ENCODE measurements at regions not wholly inside any gene's neighbourhood (a gene's known extent, or its start where the extent isn't known, plus 50 kb on each side); places are given as distances from the start of the nearest gene placed in this dataset.

GRCh38 chr21:22231013-22231412 is 1232.8 kb downstream of the NCAM2 start:
- ChIA-PET SMC1A (ENCODE audit: uncharacterized antibody, unreplicated experiment) (no interaction called here), CTCF (no interaction called here), POLR2A (no interaction called here), RAD21 (ENCODE audit: unreplicated experiment) (no interaction called here)
- Histone ChIP-seq H2AFZ (ENCODE audit: control insufficient read depth, low read depth, low read length) (no peak overlapping the region), H3K9me3 (replicated peaks; ENCODE audit: control insufficient read depth, insufficient read depth, low read length) (no peaks in the 10 kb centered on the region; the same call in 2 of the 3 replicates), H3K79me2 (ENCODE audit: control insufficient read depth, insufficient read depth, low read length) (no peaks in the 10 kb centered on the region), H3K4me3 (no peak overlapping the region), H4K20me1 (ENCODE audit: control insufficient read depth, insufficient read depth) (no peaks in the 10 kb centered on the region), H3K27me3 (replicated peaks in 1 of 2; ENCODE audit: control insufficient read depth in 2 of 2, insufficient read depth in 2 of 2, low read length in 1 of 2) (no peaks in the 10 kb centered on the region), H3K4me2 (ENCODE audit: control insufficient read depth, insufficient read depth) (no peak overlapping the region), H3K9ac (ENCODE audit: control insufficient read depth, insufficient read depth, low read length) (no peak overlapping the region), H3K4me1 (ENCODE audit: control insufficient read depth, insufficient read depth, low read length) (no peaks in the 10 kb centered on the region), H3K27ac (ENCODE audit: control insufficient read depth, insufficient read depth) (no peak overlapping the region), H3K36me3 (ENCODE audit: control insufficient read depth in 2 of 2, insufficient read depth in 2 of 2, low read length in 1 of 2) (no peaks in the 10 kb centered on the region)
- in situ Hi-C loops (cut with MboI) (no loop called here), intact Hi-C loops (cut with micrococcal nuclease; ENCODE audit: unreplicated experiment) (no loop called here)
- DNase-seq (ENCODE audit: low read depth, low spot score) = no peak
- no peak for ATAC-seq
- no TSS peak for BruUV-seq (replicated peaks)
- no peak for FAIRE-seq
- WGBS (ENCODE audit: insufficient coverage, insufficient replicate concordance, low lambda C conversion rate, missing lambda C conversion rate) = 3% methylated on average over 2 of the region's 2 CpGs
- no peak for TF ChIP-seq HSF1 (IDR thresholded peaks at IDR 0.05; ENCODE audit: low read depth, low read length)
- no peak for TF ChIP-seq KAT2A (conservative IDR thresholded peaks at IDR 0.05; ENCODE audit: control insufficient read depth, low read depth, low read length)
- TF ChIP-seq SRF (IDR thresholded peaks at IDR 0.05; ENCODE audit: low read depth in 2 of 2, low read length in 2 of 2) = no peak
- TF ChIP-seq EGR1 (IDR thresholded peaks at IDR 0.05; ENCODE audit: borderline replicate concordance in 1 of 2, low read depth in 2 of 2, low read length in 2 of 2) = no peak
- no peak for TF ChIP-seq SIX5 (IDR thresholded peaks at IDR 0.05; ENCODE audit: low read depth, low read length, severe bottlenecking)
- no peak for TF ChIP-seq NR2F1 (conservative IDR thresholded peaks at IDR 0.05)
- TF ChIP-seq EP300 (IDR thresholded peaks at IDR 0.05; ENCODE audit: borderline replicate concordance in 1 of 2, control insufficient read depth in 1 of 2, low read depth in 2 of 2, low read length in 2 of 2) = no peak
- TF ChIP-seq E4F1 (IDR thresholded peaks at IDR 0.05; ENCODE audit: borderline replicate concordance, partially characterized antibody) = no peak
- TF ChIP-seq BMI1 (IDR thresholded peaks at IDR 0.05; ENCODE audit: borderline replicate concordance) = no peak
- TF ChIP-seq YY1 (IDR thresholded peaks at IDR 0.05; ENCODE audit: low read depth, low read length) = no peak
- TF ChIP-seq HCFC1 (IDR thresholded peaks at IDR 0.05; ENCODE audit: low read length) = no peak
- no peak for TF ChIP-seq GATAD2B (conservative IDR thresholded peaks at IDR 0.05; ENCODE audit: low read depth)
- no peak for TF ChIP-seq ZBTB4 (CRISPR knock-in tag; IDR thresholded peaks at IDR 0.05)
